ENCODE measurements at regions not wholly inside any gene's neighbourhood (a gene's known extent, or its start where the extent isn't known, plus 50 kb on each side); places are given as distances from the start of the nearest gene placed in this dataset.
A peak's percentile ranks its signal among the peaks of the same experiment; 100 is the strongest.
"Not testable (repeated sequence)": the region's sequence is repeated elsewhere in the genome, so short reads cannot be mapped to it uniquely, and the experiment has no call there.

DNA sequence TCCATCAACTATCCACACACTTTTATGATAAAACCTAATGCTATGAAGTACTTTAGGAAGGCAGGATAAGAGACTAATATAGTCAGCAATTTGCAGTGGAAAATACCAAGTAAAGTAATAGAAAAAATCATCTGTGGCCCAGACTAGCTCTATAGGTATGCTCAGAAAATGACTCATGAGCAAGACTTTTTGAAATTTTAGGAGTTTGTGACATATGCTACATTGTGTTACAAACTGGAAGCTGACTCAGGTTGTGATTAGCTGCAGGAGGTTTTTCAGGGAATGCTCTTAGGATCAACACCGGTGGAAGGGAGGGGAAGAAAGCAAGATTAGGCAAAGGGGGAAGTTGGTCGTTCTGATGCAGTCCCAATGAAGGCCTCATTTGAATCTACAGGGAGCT lies 56.1 kb downstream of the FEZF1 start:
- intact Hi-C loops (cut with DNase I): no loop called here
- DNase-seq: no peak

DNA sequence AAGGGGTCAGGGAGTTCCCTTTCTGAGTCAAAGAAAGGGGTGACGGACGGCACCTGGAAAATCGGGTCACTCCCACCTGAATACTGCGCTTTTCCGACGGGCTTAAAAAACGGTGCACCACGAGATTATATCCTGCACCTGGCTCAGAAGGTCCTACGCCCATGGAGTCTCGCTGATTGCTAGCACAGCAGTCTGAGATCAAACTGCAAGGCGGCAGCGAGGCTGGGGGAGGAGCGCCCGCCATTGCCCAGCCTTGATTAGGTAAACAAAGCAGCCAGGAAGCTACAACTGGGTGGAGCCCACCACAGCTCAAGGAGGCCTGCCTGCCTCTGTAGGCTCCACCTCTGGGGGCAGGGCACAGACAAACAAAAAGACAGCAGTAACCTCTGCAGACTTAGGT lies 65.8 kb downstream of the FEZF1 start:
- DNase-seq; intact Hi-C loops (cut with DNase I): not testable (repeated sequence)

DNA sequence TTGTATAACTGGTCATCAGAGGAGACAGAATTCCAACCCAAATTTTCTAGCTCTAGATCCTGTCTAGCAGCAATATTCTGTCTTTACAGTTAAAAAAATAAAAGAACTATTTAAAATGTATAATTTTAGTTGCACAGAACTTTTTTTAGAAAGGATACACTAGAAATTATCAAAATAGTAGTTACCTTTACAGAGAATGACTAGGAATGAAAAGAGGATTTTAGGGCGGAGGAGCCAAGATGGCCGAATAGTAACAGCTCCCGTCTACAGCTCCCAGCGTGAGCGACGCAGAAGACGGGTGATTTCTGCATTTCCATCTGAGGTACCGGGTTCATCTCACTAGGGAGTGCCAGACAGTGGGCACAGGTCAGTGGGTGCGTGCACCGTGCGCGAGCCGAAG lies 66.3 kb downstream of the FEZF1 start:
- DNase-seq; intact Hi-C loops (cut with DNase I): not testable (repeated sequence)

DNA sequence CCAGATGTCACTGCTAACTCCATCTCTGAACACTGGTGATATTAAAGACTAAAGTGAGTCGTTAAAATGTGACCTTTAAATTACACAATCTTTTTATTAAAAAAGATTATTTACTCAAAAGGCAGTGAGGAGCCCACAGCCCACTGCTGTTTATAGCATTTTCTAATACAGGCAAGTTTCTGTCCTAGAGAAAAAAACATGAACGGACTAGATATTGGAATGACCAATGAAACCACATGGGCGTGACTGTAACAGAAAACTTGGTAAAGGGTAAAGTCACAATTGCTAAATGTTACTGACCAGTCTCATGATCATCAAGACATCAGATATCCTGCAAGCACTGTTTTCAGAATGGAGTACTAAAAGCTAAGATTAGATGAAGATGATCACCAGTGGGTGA lies 78.7 kb downstream of the FEZF1 start:
- no peak for DNase-seq
- intact Hi-C loops (cut with DNase I): no loop called here

DNA sequence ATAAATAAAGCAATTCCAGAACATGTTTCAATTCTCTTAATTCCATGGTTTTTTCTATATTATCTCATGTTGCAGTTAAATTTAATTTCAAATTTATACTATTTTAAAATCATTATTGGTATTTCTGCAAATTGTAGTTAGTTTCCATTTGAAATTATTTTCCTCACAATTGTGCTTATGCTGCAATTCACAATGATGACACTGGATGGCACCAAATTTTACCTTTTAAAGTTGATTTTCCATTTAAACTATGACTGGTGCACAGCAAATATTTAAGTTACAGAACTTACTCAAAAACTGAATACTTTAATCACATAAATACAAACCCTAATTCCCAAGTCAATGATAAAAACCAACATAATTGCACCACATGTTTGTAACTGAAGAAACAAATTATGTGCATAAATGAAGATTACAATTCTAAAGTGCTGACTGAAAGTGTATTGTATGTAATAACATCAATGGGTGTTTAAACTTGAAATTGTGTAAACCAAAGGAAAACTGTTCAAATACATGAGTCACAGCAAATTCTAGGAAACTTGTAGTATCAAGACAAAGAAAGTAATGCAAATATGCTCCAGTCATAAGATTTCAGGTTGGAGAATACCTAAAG lies 75.3 kb upstream of the AASS start:
- peak in 3 of 42 donors; percentile 4 to 46 (median 5) for DNase-seq
- intact Hi-C loops (cut with DNase I): no loop called here

DNA sequence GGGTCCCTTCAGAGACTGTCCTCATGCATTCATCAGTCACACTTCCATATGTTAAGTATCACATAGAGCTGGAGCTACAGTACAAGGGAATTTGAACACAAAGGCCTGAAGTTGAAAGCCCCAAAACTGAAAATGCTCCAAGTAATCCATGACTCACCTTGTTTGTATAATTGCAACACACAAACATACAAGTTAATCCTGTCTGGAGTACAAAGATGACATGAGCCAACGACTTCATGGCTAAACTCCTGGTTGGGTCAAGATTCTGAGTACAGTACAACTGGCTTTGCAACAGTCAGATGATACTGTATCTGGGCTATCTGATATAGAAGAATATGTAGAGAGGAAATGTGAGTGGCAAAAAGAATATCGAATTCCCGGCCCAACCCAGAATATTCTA lies 73.1 kb upstream of the AASS start:
- intact Hi-C loops (cut with DNase I): no loop called here
- no peak for DNase-seq

DNA sequence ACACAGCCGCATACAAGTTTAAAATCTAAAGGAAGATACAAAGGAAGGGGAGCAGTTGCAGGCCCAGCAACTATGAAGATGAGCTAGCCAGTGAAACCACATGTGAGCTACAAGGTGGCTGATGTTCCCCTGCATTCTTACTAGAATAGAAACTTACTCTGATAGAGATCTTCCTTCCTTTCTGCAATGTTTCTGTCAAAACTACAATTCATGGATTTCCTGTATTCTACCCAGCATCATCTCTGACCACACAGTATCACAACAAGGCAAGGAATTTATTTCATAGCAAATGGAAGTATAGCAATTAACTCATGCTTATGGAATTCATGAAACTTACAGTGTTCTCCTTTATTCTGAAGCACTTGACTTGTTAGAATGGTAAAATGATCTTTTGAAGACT lies 68.7 kb upstream of the AASS start:
- DNase-seq: no peak
- intact Hi-C loops (cut with DNase I): no loop called here

DNA sequence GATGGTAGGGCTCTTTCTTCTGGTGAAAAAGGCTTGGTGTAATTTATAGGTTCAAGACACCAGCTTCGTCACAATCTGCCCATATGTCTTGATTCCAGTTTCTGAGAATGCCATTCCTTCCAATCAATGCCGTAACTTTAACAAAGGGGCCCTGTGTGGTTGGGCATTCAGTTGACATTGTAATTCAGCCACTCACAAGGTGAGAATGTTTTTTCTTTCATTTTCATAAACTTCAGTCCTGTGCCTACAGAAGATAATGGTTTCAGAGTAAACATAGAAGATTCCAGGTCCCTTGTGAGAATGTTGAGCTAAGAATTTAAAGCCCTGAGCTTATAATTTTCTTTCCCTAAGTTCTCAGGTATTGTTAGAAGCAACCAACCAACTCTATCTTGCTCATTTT lies 67.3 kb upstream of the AASS start:
- intact Hi-C loops (cut with DNase I): no loop called here
- DNase-seq: no peak

DNA sequence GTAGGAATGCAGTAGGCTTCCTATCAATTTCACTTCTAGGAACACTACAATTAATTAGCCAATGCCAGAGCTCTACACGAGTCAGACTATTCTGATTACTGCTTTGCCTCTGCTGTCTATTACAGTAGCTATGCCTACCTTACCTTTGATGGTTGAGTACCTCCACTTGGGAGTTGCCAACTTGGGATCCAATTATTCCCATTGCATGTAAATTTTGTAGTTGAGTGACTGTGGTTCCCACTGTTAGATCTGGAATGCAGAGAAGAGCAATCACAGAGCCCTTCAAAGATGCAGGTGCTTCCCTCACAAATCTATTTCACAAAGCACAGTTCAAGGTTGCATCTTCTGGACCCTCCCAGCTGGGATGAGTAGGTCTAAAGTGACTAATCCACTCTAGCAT lies 62.9 kb upstream of the AASS start:
- no peak for DNase-seq
- intact Hi-C loops (cut with DNase I): no loop called here

DNA sequence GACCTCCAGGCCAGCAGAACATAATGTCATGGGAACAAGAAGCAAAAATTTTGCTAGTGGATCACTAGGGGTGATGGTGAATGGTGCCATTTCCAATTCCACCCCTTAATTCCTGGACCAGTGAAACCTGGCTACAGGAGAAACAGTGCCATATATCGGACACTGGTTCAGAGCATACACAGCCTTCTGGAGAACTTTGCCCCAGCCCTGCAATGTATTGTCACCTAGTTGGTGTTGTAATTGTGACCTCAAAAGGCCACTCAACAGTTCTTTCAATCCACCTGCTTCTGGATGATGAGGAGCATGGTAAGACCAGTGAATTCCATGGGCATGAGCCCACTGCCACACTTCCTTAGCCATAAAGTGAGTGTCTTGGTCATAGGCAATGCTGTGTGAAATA lies 59.8 kb upstream of the AASS start:
- DNase-seq: no peak
- intact Hi-C loops (cut with DNase I): no loop called here

DNA sequence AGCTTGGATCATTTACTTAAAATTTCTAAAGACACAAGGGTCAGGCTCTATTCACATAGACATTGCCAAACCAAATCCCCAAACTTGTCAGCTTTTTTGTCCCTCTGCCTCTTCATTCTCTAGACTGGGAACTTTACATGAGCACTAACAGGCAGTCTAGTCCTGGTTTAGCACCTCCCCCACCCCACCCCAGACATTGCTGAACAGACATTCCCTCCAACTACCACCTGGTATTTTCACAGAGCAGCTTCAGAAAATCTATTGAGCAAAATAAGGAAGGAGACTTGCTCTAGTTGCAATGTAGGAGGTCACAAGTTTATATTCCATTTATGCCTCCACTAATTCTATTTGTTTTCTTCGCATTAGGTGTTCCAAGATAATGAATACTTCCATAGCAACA lies 56.8 kb upstream of the AASS start:
- intact Hi-C loops (cut with DNase I): no loop called here
- DNase-seq: no peak

DNA sequence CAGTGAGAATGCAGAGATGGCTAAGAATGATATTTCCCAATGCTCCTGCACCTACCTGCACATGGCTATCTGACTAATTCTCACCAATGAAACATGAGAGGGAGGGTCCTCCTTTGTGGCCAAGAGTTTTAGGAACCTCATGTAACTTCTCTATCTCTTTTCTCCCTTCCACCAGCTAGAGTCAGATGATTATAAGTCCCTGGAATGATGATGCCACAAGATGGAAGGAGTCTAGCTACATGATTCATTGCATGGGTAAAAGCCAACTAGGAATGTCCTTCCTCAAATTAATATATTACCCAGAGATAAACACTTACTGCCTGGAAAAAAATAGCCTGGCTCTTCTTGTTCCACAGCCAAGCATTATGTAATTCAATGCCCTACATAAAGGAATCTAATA lies 55.1 kb upstream of the AASS start:
- DNase-seq: no peak
- intact Hi-C loops (cut with DNase I): no loop called here

DNA sequence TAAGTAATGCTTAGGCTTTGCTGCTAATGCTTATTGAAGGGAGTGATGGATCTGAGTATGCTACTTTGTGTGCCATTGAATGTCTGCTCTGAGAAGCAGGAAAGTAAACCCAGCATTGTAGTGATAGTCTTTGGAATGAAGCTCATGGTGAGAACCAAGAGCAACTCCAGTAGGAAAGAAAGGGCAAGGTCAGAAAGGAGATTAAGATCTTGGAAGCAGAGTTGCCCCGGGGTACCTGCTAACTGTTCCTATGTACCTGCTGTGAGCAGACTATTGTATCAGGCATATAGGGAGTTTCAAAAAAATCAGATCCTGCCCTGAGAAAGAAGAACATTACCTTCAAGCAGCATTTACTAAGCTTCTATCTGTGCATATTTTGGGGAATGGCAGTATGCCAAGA lies 54.5 kb upstream of the AASS start:
- intact Hi-C loops (cut with DNase I): no loop called here
- DNase-seq: no peak

All from head of caudate nucleus (tissue), 42 donors.